ENCODE measurements at regions not wholly inside any gene's neighbourhood (a gene's known extent, or its start where the extent isn't known, plus 50 kb on each side); places are given as distances from the start of the nearest gene placed in this dataset.

DNA sequence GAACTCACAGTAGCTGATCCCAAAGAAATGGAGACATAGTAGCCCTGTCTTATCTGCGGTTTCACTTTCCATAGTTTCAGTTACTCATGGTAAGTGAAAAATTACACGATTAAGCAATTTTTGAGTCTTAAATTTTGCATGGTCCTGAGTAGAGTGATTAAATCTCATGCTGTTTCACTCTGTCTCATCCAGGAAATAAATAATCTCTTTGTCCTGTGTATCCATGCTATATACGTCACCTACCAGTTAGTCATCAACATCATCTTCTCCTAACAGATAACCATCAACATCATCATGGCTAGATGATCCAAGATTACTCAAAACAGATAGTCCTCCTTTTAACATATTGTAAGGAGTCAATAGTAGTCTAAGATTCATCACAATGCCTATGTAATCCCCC lies 1589.3 kb downstream of the BRINP3 start:
- H3K27me3 Mint-ChIP-seq (ENCODE audit: low read depth): peaks cover 5% of the 10 kb centered on the region
- DNase-seq (ENCODE audit: low spot score): no peak
- H3K36me3 Mint-ChIP-seq (ENCODE audit: low read depth): no peaks in the 10 kb centered on the region
- no peaks in the 10 kb centered on the region for H3K9me3 Mint-ChIP-seq (ENCODE audit: low read depth)
- no peak overlapping the region for H3K4me3 Mint-ChIP-seq (ENCODE audit: unreplicated experiment)
- TF ChIP-seq, protein P1, sequence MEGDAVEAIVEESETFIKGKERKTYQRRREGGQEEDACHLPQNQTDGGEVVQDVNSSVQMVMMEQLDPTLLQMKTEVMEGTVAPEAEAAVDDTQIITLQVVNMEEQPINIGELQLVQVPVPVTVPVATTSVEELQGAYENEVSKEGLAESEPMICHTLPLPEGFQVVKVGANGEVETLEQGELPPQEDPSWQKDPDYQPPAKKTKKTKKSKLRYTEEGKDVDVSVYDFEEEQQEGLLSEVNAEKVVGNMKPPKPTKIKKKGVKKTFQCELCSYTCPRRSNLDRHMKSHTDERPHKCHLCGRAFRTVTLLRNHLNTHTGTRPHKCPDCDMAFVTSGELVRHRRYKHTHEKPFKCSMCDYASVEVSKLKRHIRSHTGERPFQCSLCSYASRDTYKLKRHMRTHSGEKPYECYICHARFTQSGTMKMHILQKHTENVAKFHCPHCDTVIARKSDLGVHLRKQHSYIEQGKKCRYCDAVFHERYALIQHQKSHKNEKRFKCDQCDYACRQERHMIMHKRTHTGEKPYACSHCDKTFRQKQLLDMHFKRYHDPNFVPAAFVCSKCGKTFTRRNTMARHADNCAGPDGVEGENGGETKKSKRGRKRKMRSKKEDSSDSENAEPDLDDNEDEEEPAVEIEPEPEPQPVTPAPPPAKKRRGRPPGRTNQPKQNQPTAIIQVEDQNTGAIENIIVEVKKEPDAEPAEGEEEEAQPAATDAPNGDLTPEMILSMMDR (IDR thresholded peaks at IDR 0.05): no peak
- no peak overlapping the region for H3K27ac Mint-ChIP-seq (ENCODE audit: unreplicated experiment)
- no peaks in the 10 kb centered on the region for H3K4me1 Mint-ChIP-seq (ENCODE audit: low read depth)

DNA sequence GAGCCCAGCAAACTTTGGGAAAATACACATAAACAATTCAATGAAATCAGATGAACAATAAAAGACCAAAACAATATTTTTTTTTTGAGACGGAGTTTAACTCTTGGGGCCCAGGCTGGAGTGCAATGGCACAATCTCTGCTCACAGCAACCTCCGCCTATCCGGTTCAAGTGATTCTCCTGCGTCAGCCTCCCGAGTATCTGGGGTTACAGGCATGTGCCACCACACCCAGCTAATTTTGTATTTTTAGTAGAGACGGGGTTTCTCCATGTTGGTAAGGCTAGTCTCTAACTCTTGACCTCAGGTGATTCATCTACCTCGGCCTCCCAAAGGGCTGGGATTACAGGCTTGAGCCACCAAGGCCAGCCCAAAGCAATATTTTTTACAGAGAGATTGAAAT lies 1588.5 kb downstream of the BRINP3 start:
- TF ChIP-seq, protein P1 (IDR thresholded peaks at IDR 0.05): no peak
- DNase-seq (ENCODE audit: low spot score): no peak
- Mint-ChIP-seq H3K27ac (ENCODE audit: unreplicated experiment) (no peak overlapping the region), H3K36me3 (ENCODE audit: low read depth) (no peaks in the 10 kb centered on the region), H3K4me3 (ENCODE audit: unreplicated experiment) (no peak overlapping the region), H3K4me1 (ENCODE audit: low read depth) (no peaks in the 10 kb centered on the region), H3K27me3 (ENCODE audit: low read depth) (peaks cover 5% of the 10 kb centered on the region), H3K9me3 (ENCODE audit: low read depth) (no peaks in the 10 kb centered on the region)

DNA sequence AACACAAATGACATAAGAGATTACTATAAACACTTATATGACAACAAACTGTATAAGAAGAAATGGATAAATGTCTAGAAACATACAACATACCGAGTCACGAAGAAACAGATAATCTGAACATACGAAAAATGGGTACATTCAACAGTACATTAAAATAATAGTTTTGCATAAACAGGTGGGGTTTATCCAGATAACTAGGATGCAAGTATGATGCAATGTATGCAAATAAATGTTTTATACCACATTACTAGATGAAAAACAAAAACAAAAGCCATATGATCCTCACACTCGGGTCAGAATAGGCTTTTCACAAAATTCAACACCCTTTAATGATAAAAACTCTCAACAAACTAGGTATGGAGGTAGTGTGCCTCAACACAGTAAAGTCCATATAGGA lies 1585.7 kb downstream of the BRINP3 start:
- TF ChIP-seq, protein P1 (IDR thresholded peaks at IDR 0.05): no peak

DNA sequence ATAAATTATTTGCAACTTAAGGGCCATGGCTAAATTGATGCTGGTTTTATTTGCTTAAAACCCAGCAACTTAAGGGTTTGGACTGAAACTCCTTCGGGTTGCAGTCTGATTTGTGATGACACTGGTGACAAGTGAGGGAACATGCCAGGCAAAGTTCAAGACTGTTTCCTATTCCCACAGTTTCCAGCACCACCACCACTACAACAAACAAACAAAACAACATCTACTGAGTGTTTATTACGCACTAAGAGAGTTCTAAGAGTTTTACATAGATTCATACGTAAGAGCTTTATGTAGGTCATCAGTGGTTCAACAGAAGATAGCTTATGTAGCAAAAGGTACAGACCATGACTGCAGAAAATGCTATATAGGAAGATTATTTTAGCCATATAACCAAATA lies 1582.1 kb downstream of the BRINP3 start:
- Mint-ChIP-seq H3K4me3 (ENCODE audit: unreplicated experiment) (no peak overlapping the region), H3K36me3 (ENCODE audit: low read depth) (no peaks in the 10 kb centered on the region), H3K4me1 (ENCODE audit: low read depth) (no peaks in the 10 kb centered on the region)

More for the DNA sequence above, 1585.7 kb downstream of the BRINP3 start:
- no peaks in the 10 kb centered on the region for H3K4me1 Mint-ChIP-seq (ENCODE audit: low read depth)
- no peaks in the 10 kb centered on the region for H3K9me3 Mint-ChIP-seq (ENCODE audit: low read depth)
- no peaks in the 10 kb centered on the region for H3K36me3 Mint-ChIP-seq (ENCODE audit: low read depth)
- no peak for DNase-seq (ENCODE audit: low spot score)
- H3K27ac Mint-ChIP-seq (ENCODE audit: unreplicated experiment): no peak overlapping the region
- no peak overlapping the region for H3K4me3 Mint-ChIP-seq (ENCODE audit: unreplicated experiment)
- H3K27me3 Mint-ChIP-seq (ENCODE audit: low read depth): peaks cover 5% of the 10 kb centered on the region

DNA sequence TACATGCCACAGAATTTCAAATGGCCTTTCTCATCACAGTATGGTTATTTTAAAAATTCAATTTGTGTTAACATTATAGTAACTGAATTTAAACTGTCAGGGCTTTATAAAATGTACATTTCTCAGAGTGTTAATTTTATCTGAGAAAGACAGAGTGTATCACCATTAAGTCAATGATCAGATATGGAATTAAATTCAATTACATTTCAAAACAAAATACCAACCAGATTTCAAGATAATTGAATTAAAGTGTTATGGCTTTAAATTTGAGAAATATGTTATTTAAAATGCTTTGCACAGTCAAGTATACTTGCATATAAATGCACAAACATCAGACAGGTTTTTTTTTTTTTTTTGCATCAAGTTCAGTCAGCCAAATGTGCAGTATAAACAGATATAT lies 1574.4 kb downstream of the BRINP3 start:
- Mint-ChIP-seq H3K27me3 (ENCODE audit: low read depth) (no peaks in the 10 kb centered on the region), H3K36me3 (ENCODE audit: low read depth) (no peaks in the 10 kb centered on the region), H3K9me3 (ENCODE audit: low read depth) (no peaks in the 10 kb centered on the region), H3K27ac (ENCODE audit: unreplicated experiment) (no peak overlapping the region), H3K4me3 (ENCODE audit: unreplicated experiment) (no peak overlapping the region), H3K4me1 (ENCODE audit: low read depth) (no peaks in the 10 kb centered on the region)
- TF ChIP-seq, protein P1 (IDR thresholded peaks at IDR 0.05): no peak
- no peak for DNase-seq (ENCODE audit: low spot score)

More for the DNA sequence above, 1582.1 kb downstream of the BRINP3 start:
- TF ChIP-seq, protein P1 (IDR thresholded peaks at IDR 0.05): no peak
- peaks cover 5% of the 10 kb centered on the region for H3K27me3 Mint-ChIP-seq (ENCODE audit: low read depth)
- no peak overlapping the region for H3K27ac Mint-ChIP-seq (ENCODE audit: unreplicated experiment)
- DNase-seq (ENCODE audit: low spot score): no peak
- H3K9me3 Mint-ChIP-seq (ENCODE audit: low read depth): no peaks in the 10 kb centered on the region

All from chondrocyte (in vitro differentiated cells).